Parathyroid adenoma (tissue), 2 donors: ENCODE measurements at regions not wholly inside any gene's neighbourhood (a gene's known extent, or its start where the extent isn't known, plus 50 kb on each side); places are given as distances from the start of the nearest gene placed in this dataset.

Source experiments
- H2AFZ ChIP-seq: fragments of 300-600 bp; sonication (generic); one replicate; pipeline ENCODE4 v1.7.0; 2017; ENCODE audit warnings: antibody characterized with exemption, mild to moderate bottlenecking
- H3K27ac ChIP-seq: fragments of 300-600 bp; sonication (generic); one replicate; pipeline ENCODE4 v1.7.0; 2017
- H3K27me3 ChIP-seq: fragments of 300-600 bp; sonication (generic); one replicate; pipeline ENCODE4 v1.7.0; 2017; ENCODE audit warnings: low read length; ENCODE audit not compliant: control insufficient read depth, insufficient read depth
- H3K36me3 ChIP-seq: fragments of 300-600 bp; sonication (generic); one replicate; pipeline ENCODE4 v1.7.0; 2017; ENCODE audit warnings: low read length; ENCODE audit not compliant: control insufficient read depth, insufficient read depth
- H3K4me1 ChIP-seq: fragments of 300-600 bp; sonication (generic); one replicate; pipeline ENCODE4 v1.7.0; 2017; ENCODE audit warnings: control low read depth
- H3K4me2 ChIP-seq: fragments of 300-600 bp; sonication (generic); one replicate; pipeline ENCODE4 v1.7.0; 2017; ENCODE audit warnings: low read length
- H3K4me3 ChIP-seq: fragments of 300-600 bp; sonication (generic); one replicate; pipeline ENCODE4 v1.7.0; 2017; ENCODE audit warnings: low read depth, low read length
- H3K79me2 ChIP-seq: fragments of 300-600 bp; sonication (generic); one replicate; pipeline ENCODE4 v1.7.0; 2017; ENCODE audit warnings: control low read depth
- H3K9ac ChIP-seq: fragments of 300-600 bp; sonication (generic); one replicate; pipeline ENCODE4 v1.7.0; 2017; ENCODE audit warnings: mild to moderate bottlenecking
- H3K9me3 ChIP-seq: fragments of 300-600 bp; sonication (generic); one replicate; pipeline ENCODE4 v1.7.0; 2017; ENCODE audit warnings: low read length; ENCODE audit not compliant: control insufficient read depth
- CTCF ChIP-seq: fragments of 300-600 bp; sonication (generic); IDR thresholded peaks from one replicate; pipeline ENCODE4 v1.7.0; 2017; ENCODE audit warnings: antibody characterized with exemption, mild to moderate bottlenecking
- donor health status: primary hyperparathyroidism.

- Histone ChIP-seq H3K9me3 (no peaks in the 10 kb centered on the region), H2AFZ (no peak overlapping the region), H3K27ac (no peak overlapping the region), H3K4me3 (no peak overlapping the region), H3K4me1 (no peaks in the 10 kb centered on the region), H3K9ac (no peak overlapping the region), H3K27me3 (no peaks in the 10 kb centered on the region), H3K4me2 (no peak overlapping the region), H3K36me3 (no peaks in the 10 kb centered on the region), H3K79me2 (no peaks in the 10 kb centered on the region)
- no peak for TF ChIP-seq CTCF
Measured at GRCh38 chr12:76704693-76705092, 59.2 kb upstream of the ZDHHC17 start.

GRCh38 chr12:76706101-76706500 lies 57.8 kb upstream of the ZDHHC17 start:
- no peak for TF ChIP-seq CTCF
- no peak overlapping the region for H3K27ac ChIP-seq
- no peaks in the 10 kb centered on the region for H3K27me3 ChIP-seq
- no peak overlapping the region for H3K4me2 ChIP-seq
- H3K9ac ChIP-seq, result no peak overlapping the region
- no peaks in the 10 kb centered on the region for H3K36me3 ChIP-seq
- H3K4me1 ChIP-seq, result no peaks in the 10 kb centered on the region
- no peak overlapping the region for H2AFZ ChIP-seq
- no peak overlapping the region for H3K4me3 ChIP-seq
- no peaks in the 10 kb centered on the region for H3K79me2 ChIP-seq
- H3K9me3 ChIP-seq, result no peaks in the 10 kb centered on the region

- no peaks in the 10 kb centered on the region for H3K79me2 ChIP-seq
- H3K4me3 ChIP-seq, result no peak overlapping the region
- H3K27ac ChIP-seq, result no peak overlapping the region
- H3K9ac ChIP-seq, result no peak overlapping the region
- H3K36me3 ChIP-seq, result no peaks in the 10 kb centered on the region
- no peaks in the 10 kb centered on the region for H3K27me3 ChIP-seq
- no peak overlapping the region for H3K4me2 ChIP-seq
- no peaks in the 10 kb centered on the region for H3K4me1 ChIP-seq
- no peaks in the 10 kb centered on the region for H3K9me3 ChIP-seq
- no peak overlapping the region for H2AFZ ChIP-seq
- TF ChIP-seq CTCF, result no peak
Measured at GRCh38 chr12:76706761-76707160, 57.2 kb upstream of the ZDHHC17 start.

- no peaks in the 10 kb centered on the region for H3K36me3 ChIP-seq
- no peaks in the 10 kb centered on the region for H3K79me2 ChIP-seq
- no peak overlapping the region for H3K4me3 ChIP-seq
- H3K4me2 ChIP-seq, result no peak overlapping the region
- H2AFZ ChIP-seq, result no peak overlapping the region
- no peaks in the 10 kb centered on the region for H3K27me3 ChIP-seq
- H3K27ac ChIP-seq, result no peak overlapping the region
- no peak overlapping the region for H3K9ac ChIP-seq
- no peaks in the 10 kb centered on the region for H3K9me3 ChIP-seq
- TF ChIP-seq CTCF, result no peak
- no peaks in the 10 kb centered on the region for H3K4me1 ChIP-seq
Measured at GRCh38 chr12:76707772-76708171, 56.1 kb upstream of the ZDHHC17 start.

GRCh38 chr12:76708296-76708695 lies 55.6 kb upstream of the ZDHHC17 start:
- H3K36me3 ChIP-seq, result no peaks in the 10 kb centered on the region
- no peaks in the 10 kb centered on the region for H3K4me1 ChIP-seq
- no peak overlapping the region for H3K4me3 ChIP-seq
- no peak overlapping the region for H3K27ac ChIP-seq
- H3K79me2 ChIP-seq, result no peaks in the 10 kb centered on the region
- H3K4me2 ChIP-seq, result no peak overlapping the region
- no peak overlapping the region for H2AFZ ChIP-seq
- H3K9ac ChIP-seq, result no peak overlapping the region
- no peak for TF ChIP-seq CTCF
- H3K9me3 ChIP-seq, result no peaks in the 10 kb centered on the region
- no peaks in the 10 kb centered on the region for H3K27me3 ChIP-seq
